ENCODE measurements at regions not wholly inside any gene's neighbourhood (a gene's known extent, or its start where the extent isn't known, plus 50 kb on each side); places are given as distances from the start of the nearest gene placed in this dataset.
A peak's percentile ranks its signal among the peaks of the same experiment; 100 is the strongest.

DNA sequence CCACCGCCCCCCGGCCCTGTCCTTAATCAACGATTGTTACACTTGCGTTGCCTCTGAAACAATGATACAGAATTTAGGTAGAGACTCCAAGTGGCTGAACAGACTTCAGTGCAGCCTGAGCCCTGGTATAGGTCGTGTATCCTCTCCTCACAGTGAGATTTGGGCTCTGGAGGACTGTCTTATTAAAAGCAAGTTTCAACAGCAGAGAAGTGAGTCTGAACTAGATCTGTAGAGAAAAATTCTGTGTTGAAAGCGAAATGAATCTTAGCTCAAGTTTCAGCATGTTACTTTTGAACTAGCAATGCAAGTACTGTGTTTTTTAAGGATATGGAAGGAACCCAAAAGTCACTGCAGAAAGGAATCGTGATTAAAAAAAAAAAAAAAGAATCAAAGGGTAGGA, 103.1 kb downstream of the HOXA1 start:
- Histone ChIP-seq H3K4me3 (no peak overlapping the region), H3K36me3 (no peaks in the 10 kb centered on the region), H3K27me3 (no peaks in the 10 kb centered on the region), H3K4me1 (no peaks in the 10 kb centered on the region), H3K9me3 (peaks cover under 1 to 4% (median 4%) of the 10 kb centered on the region in 4 donors), H3K27ac (no peak overlapping the region)
- TF ChIP-seq POLR2A (IDR thresholded peaks at IDR 0.05): no peak
- no peak for TF ChIP-seq POLR2AphosphoS5 (IDR thresholded peaks at IDR 0.05)
- TF ChIP-seq, protein P1, sequence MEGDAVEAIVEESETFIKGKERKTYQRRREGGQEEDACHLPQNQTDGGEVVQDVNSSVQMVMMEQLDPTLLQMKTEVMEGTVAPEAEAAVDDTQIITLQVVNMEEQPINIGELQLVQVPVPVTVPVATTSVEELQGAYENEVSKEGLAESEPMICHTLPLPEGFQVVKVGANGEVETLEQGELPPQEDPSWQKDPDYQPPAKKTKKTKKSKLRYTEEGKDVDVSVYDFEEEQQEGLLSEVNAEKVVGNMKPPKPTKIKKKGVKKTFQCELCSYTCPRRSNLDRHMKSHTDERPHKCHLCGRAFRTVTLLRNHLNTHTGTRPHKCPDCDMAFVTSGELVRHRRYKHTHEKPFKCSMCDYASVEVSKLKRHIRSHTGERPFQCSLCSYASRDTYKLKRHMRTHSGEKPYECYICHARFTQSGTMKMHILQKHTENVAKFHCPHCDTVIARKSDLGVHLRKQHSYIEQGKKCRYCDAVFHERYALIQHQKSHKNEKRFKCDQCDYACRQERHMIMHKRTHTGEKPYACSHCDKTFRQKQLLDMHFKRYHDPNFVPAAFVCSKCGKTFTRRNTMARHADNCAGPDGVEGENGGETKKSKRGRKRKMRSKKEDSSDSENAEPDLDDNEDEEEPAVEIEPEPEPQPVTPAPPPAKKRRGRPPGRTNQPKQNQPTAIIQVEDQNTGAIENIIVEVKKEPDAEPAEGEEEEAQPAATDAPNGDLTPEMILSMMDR (IDR thresholded peaks at IDR 0.05): no peak
- no peak for TF ChIP-seq EP300 (IDR thresholded peaks at IDR 0.05)
- DNase-seq: no peak
- intact Hi-C loops (cut with DNase I; ENCODE audit: low total_unique reads): no loop called here
- WGBS, 5 donors: 75 to 82% (median 82%) methylated on average over 7 of the region's 7 CpGs

DNA sequence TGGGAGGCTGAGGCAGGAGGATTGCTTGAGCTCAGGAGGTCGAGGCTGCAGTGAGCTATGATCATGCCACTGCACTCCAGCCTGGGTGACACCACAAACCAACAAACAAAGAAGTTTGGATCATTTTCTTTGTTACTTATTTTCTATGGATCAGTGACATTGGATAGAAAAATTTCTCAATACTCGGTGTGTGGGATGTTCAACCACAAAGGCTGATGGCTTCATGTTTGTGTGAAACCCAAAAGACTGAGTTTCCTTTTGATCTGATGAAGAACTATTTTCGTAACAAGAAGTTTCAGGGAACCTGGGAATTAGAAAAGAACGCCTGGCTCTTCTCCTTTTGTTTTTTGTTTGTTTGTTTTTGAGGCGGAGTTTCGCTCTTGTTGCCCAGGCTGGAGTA, 104.0 kb downstream of the HOXA1 start:
- TF ChIP-seq, protein P1 (IDR thresholded peaks at IDR 0.05): no peak
- TF ChIP-seq EP300 (IDR thresholded peaks at IDR 0.05): no peak
- no peak for TF ChIP-seq POLR2AphosphoS5 (IDR thresholded peaks at IDR 0.05)
- TF ChIP-seq POLR2A (IDR thresholded peaks at IDR 0.05): no peak

GRCh38 chr7:26989897-26990670, 105.7 kb downstream of the HOXA1 start:
- TF ChIP-seq, protein P1 (IDR thresholded peaks at IDR 0.05): no peak
- no peak for TF ChIP-seq EP300 (IDR thresholded peaks at IDR 0.05)
- TF ChIP-seq POLR2AphosphoS5 (IDR thresholded peaks at IDR 0.05): no peak
- no peak for TF ChIP-seq POLR2A (IDR thresholded peaks at IDR 0.05)
- DNase-seq: peak in 1 of 2 donors; percentile 15
- no peaks in the 10 kb centered on the region for H3K4me1 ChIP-seq
- no peaks in the 10 kb centered on the region for H3K27me3 ChIP-seq
- no peaks in the 10 kb centered on the region for H3K9me3 ChIP-seq
- no peak overlapping the region for H3K27ac ChIP-seq
- WGBS, 5 donors: 44 to 56% (median 51%) methylated on average over 3 of the region's 3 CpGs
- H3K4me3 ChIP-seq: no peak overlapping the region
- no peaks in the 10 kb centered on the region for H3K36me3 ChIP-seq
- intact Hi-C loops (cut with DNase I; ENCODE audit: low total_unique reads): no loop called here

More for the DNA sequence above, 104.0 kb downstream of the HOXA1 start:
- 81 to 91% (median 89%) methylated on average over 6 of the region's 6 CpGs for WGBS, 5 donors
- no peak for DNase-seq
- no peak overlapping the region for H3K27ac ChIP-seq
- H3K36me3 ChIP-seq: no peaks in the 10 kb centered on the region
- H3K4me3 ChIP-seq: no peak overlapping the region
- H3K9me3 ChIP-seq: no peaks in the 10 kb centered on the region
- H3K4me1 ChIP-seq: no peaks in the 10 kb centered on the region
- H3K27me3 ChIP-seq: no peaks in the 10 kb centered on the region
- intact Hi-C loops (cut with DNase I; ENCODE audit: low total_unique reads): no loop called here

- H3K4me1 ChIP-seq: no peaks in the 10 kb centered on the region
- intact Hi-C loops (cut with DNase I; ENCODE audit: low total_unique reads): no loop called here
- no peaks in the 10 kb centered on the region for H3K27me3 ChIP-seq
- H3K9me3 ChIP-seq: no peaks in the 10 kb centered on the region
- H3K27ac ChIP-seq: no peak overlapping the region
- DNase-seq: no peak
- no peak overlapping the region for H3K4me3 ChIP-seq
- 62 to 76% (median 70%) methylated on average over 9 of the region's 9 CpGs for WGBS, 5 donors
- no peaks in the 10 kb centered on the region for H3K36me3 ChIP-seq
- TF ChIP-seq, protein P1 (IDR thresholded peaks at IDR 0.05): no peak
- TF ChIP-seq EP300 (IDR thresholded peaks at IDR 0.05): no peak
- TF ChIP-seq POLR2AphosphoS5 (IDR thresholded peaks at IDR 0.05): no peak
- no peak for TF ChIP-seq POLR2A (IDR thresholded peaks at IDR 0.05)
These were observed 106.9 kb downstream of the HOXA1 start for GRCh38 chr7:26988836-26989374.
